NCI-H2227 treated with DMSO at 0.1 percent for 48 hours (cell line): ENCODE measurements at regions not wholly inside any gene's neighbourhood (a gene's known extent, or its start where the extent isn't known, plus 50 kb on each side); places are given as distances from the start of the nearest gene placed in this dataset.

Experiments
- DNase-seq: peaks from one replicate; lab custom pipeline; 2025; lab: John Stamatoyannopoulos, UW

DNA sequence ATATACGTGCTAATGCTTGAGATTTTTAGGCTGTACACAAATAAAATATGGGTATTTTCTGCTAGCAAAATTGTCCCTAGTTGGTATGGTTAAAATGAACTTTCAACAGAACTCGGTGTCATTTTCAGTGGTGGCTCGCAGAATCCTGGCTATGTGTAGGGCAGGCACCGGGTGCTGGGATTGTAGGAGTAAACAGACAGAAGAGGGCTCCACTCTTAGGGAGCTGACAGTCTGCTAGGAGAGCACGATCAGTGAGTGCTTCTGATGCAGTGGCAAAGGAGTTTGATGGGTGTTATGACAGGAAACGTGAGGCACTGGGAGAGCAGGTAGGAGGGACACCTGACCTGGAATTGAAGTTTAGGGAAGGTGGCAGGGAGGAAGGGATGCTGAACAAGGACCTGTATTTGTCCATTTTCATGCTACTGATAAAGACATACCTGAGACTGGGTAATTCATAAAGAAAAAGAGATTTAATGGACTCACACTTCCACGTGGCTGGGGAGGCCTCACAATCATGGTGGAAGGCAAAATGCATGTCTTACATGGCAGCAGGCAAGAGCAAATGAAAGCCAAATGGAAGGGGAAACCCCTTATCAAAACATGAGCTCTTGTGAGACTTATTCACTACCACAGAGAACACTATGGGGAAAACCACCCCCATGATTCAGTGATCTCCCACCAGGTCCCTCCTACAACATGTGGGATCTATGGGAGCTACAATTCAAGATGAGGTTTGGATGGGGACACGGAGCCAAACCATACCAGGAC lies 105.4 kb upstream of the LCLAT1 start:
- no peak for DNase-seq

GRCh38 chr2:30346471-30347169 lies 100.4 kb upstream of the LCLAT1 start:
- DNase-seq = no peak

DNA sequence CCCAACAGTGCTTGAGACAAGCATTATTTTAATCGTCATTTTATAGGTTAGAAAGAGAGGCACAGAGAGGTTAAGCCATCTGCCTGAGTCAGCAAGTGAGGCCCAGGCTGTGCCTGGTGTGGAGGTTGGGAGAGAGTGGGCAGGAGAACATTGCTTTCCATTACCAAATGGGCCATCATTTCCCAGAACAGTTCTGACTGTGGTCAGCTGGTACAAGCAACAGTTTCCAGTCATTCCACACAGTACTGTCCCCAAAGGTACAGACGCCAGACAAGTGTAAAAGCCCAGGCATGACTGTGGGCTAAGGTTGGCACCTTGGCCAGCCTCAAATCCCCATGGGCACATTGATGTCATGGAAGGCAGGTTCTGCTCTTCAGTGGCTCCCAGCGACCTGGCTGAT lies 98.2 kb upstream of the LCLAT1 start:
- no peak for DNase-seq

- no peak for DNase-seq
Measured at GRCh38 chr2:30349691-30350090, 97.4 kb upstream of the LCLAT1 start.

- DNase-seq = no peak
Measured at GRCh38 chr2:30351116-30351515, 95.9 kb upstream of the LCLAT1 start.

GRCh38 chr2:30351949-30352348 lies 95.1 kb upstream of the LCLAT1 start:
- DNase-seq = no peak

DNA sequence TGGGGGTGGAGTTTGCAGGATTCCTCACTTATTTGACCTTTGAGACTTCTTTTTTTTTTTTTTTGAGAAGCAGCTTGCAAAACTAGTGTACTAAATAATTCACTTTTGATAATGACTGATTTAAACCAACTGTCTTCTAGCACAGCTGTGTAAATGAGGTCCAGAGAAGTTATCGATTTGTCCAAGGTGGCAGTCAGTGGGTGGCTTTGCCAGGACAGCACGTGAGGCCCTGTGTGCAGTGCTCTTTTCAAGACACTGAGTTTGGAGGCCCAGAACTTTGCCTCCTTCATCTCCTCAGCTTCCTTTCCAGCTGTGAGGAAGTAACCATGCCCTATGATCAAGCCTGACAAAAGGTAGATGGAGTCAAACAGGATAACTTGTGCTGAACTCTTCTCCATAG lies 92.9 kb upstream of the LCLAT1 start:
- DNase-seq = no peak

- no peak for DNase-seq
Measured at GRCh38 chr2:30354621-30355020, 92.4 kb upstream of the LCLAT1 start.

- DNase-seq = no peak
Measured at GRCh38 chr2:30355306-30355705, 91.7 kb upstream of the LCLAT1 start.

GRCh38 chr2:30356071-30356470 lies 91.0 kb upstream of the LCLAT1 start:
- no peak for DNase-seq

DNA sequence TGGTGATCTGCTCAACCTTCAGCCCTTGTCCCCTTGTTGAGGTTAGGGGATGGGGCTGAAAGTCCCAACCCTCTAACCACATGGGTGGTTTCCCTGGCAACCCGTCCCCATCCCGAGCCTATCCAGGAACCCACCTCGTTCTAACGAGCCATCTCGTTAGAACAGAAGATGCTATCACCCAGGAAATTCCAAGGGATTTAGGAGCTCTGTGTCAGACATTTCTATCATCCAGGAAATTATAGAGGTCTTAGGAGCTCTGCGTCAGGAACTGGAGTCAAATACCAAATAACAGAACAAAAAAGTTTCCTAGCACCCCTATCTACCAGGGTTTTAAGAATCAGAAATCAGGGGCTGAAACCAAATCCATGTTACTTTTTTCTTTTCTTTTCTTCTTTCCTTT lies 90.3 kb upstream of the LCLAT1 start:
- DNase-seq = no peak

GRCh38 chr2:30358351-30358750 lies 88.7 kb upstream of the LCLAT1 start:
- no peak for DNase-seq

DNA sequence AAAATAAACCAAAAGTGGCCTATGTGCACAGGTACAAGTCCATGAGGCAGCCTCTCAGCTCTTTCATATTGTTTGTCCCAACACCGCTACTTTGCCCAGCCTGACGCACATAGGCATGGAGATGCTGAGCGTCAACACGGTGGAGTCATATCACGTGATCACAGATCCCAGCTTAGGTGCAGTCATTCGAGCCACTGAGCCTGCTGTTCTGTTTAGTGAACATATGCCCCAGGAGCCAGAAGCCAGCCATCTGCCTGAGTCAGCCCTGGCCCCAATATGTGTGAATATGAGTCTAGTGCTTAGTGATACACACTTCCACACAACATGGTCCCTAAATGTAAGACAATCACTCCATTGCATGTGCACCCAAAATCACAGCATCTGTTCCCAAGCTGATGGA lies 88.2 kb upstream of the LCLAT1 start:
- no peak for DNase-seq

DNA sequence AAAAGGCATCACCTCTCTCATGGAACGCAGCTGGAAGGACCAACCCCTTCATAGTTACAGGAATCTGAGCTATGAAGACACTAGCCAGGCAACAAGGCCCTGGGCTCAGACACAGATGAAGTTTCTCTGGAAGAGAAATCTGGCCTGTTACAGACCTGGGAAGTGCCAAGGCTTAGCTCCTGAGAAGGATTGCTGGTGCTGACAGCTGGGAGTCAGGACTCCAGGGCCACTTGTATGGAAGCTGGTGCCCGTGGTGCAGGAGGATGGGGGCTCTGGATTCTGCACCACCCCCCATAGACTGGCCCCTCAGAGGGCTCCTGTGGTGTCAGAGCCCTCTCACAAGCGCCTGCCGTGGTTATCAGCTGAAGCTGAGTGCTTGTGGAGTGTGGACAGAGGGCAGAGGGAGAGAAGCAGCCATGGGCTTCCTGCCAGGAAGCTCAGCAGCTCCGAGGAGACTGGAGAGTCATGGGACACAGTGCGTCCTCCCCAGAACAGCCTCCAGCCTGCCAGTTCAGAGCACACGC lies 87.3 kb upstream of the LCLAT1 start:
- DNase-seq = no peak

- DNase-seq = no peak
Measured at GRCh38 chr2:30361751-30362394, 85.2 kb upstream of the LCLAT1 start.

- DNase-seq = no peak
Measured at GRCh38 chr2:30362468-30363081, 84.5 kb upstream of the LCLAT1 start.

DNA sequence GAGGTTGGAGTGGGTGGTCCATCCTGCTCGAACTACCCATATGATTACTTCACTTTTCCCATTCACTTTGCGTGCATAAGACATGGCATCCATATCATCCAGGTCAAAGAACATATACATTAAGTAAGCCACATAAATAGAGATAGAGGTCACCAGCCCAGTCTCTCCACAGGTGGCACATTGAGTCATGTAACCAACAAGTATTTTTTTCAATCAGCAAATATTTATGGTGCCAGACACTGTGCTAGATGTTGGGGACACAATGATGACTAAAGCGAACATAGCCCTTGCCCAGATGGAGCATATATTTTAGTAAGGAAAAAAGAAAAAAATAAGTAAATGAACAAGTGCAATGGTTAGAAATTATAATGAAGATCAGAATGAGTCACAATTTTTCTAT lies 83.6 kb upstream of the LCLAT1 start:
- DNase-seq = no peak

DNA sequence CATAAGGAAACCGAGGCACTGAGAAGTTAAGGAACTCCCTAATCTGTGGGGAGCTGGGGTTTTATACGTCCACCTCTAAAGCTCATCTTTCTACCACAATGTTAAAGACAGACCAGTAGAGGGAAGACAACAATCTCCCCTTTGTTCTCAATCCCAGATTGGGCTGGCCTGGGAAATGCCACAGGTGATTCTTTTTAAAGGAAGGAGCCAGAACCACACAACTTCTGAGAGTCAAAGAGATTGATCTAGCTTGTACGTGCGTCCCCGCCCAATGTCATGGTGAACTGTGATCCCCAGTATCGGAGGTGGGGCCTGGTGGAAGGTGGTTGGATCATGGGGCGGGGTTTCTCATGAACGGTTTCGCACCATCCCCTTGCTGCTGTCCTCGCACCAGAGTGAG lies 81.8 kb upstream of the LCLAT1 start:
- DNase-seq = no peak

- no peak for DNase-seq
Measured at GRCh38 chr2:30366199-30366691, 80.8 kb upstream of the LCLAT1 start.

DNA sequence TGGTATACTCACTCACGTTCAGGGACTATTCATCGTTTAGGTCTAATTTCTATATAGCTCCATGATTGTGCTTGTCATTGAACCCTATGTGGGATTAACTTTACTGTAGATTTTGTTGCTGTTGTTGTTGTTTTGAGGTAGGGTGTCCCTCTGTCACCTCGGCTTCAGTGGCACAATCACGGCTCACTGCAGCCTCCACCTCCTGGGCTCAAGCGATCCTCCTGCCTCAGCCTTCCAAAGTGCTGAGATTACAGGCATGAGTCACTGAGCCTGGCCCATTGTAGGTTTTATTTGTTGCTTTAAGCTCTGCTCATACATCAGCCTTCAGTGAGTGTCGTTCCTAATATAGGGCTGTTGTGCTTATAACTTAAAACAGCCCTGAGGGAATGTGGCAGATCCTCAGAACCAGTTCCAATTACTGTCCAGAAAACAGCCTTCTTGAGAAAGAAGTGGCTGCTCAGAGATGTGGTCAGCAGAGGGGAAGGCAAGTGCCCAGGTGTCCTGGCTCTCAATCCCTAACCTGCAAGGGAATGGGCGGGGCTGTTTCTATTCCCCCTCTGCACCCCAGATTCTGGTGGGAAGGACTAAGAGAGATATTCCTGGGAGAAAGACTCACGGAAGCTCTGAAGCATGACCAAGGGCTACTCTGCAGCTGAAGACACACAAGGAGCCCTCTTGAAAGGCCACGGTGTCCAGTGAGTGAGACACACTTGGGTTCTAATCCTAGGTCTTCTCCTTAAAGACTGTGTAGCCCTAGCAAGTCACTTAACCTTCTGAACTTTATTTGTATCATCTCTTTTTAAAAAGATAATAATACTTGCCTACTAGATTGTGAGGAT lies 79.6 kb upstream of the LCLAT1 start:
- DNase-seq = no peak

- DNase-seq = no peak
Measured at GRCh38 chr2:30368258-30368657, 78.8 kb upstream of the LCLAT1 start.
